ENCODE measurements at regions not wholly inside any gene's neighbourhood (a gene's known extent, or its start where the extent isn't known, plus 50 kb on each side); places are given as distances from the start of the nearest gene placed in this dataset.

DNA sequence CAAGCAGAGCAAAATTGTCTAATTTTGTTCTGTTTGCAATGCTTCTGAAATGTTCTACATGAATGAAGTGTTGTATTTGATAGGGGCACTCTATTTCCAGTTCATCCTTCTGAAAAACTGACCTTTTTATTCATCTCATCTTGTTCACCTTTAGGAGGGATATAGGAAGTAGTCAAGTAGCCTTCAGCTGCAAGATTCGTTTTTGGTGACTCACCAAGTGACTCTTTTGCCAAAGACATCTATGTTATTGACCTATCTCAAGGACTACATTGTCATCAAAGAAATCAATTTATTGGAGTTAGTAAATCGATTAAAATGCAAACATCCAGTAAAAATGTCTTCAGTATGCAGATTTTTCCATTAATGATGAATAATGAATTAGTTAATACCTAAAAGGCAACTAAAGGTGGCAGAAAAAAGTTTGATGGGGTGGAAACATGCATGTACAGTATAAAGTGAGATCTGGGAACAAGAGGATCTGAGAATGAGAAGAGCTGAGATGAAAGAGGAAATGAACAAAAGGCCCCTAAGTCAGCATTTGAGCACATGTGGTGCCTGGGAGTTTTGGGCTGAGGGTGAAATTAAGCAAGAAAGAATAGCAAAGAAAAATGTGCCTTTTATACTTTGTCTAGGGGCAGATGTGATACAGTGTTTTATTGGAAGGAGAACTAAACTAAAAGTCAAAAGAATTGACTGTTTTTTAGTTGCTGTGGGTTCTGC is 255.1 kb upstream of the LINC00305 start:
- H3K9ac ChIP-seq (ENCODE audit: low read length in 3 of 3): no peak overlapping the region
- TF ChIP-seq, protein P1, sequence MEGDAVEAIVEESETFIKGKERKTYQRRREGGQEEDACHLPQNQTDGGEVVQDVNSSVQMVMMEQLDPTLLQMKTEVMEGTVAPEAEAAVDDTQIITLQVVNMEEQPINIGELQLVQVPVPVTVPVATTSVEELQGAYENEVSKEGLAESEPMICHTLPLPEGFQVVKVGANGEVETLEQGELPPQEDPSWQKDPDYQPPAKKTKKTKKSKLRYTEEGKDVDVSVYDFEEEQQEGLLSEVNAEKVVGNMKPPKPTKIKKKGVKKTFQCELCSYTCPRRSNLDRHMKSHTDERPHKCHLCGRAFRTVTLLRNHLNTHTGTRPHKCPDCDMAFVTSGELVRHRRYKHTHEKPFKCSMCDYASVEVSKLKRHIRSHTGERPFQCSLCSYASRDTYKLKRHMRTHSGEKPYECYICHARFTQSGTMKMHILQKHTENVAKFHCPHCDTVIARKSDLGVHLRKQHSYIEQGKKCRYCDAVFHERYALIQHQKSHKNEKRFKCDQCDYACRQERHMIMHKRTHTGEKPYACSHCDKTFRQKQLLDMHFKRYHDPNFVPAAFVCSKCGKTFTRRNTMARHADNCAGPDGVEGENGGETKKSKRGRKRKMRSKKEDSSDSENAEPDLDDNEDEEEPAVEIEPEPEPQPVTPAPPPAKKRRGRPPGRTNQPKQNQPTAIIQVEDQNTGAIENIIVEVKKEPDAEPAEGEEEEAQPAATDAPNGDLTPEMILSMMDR (IDR thresholded peaks at IDR 0.05; ENCODE audit: borderline replicate concordance, extremely low read depth, insufficient read depth): no peak
- no peak for FAIRE-seq

DNA sequence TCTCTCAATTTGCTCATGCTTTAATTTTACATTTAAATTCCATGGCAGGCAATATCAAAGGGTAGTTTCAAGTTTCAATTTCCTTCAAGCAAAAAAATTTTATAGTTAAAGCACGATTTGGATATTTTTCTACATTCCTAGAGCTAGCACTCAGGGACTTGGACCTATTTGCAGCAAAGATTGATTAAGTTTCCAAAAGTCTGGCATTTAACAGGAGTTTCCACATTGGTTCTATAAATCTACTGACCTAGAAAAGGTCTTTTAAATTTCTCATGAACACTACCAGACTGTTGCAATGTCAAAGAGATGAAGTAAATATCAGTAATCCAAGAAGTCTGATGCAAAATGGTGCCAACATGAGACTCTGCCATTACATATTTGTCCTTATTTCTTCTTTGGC is 253.7 kb upstream of the LINC00305 start:
- Histone ChIP-seq H3K9ac (ENCODE audit: low read length in 3 of 3) (no peak overlapping the region), H3K36me3 (ENCODE audit: control insufficient read depth in 2 of 3, insufficient read depth in 3 of 3, low read length in 3 of 3) (no peaks in the 10 kb centered on the region), H3K27me3 (ENCODE audit: control insufficient read depth, insufficient read depth, low read length) (no peaks in the 10 kb centered on the region), H3K9me3 (ENCODE audit: control insufficient read depth in 2 of 3, insufficient read depth in 1 of 3, low read length in 3 of 3) (no peaks in the 10 kb centered on the region), H3K4me3 (ENCODE audit: low read length in 3 of 3) (no peak overlapping the region), H3K4me1 (ENCODE audit: control insufficient read depth in 2 of 3, insufficient read depth in 2 of 3, low read depth in 1 of 3, low read length in 3 of 3) (no peaks in the 10 kb centered on the region), H3K27ac (ENCODE audit: low read depth in 2 of 2, low read length in 2 of 2) (no peak overlapping the region)
- TF ChIP-seq, protein P1 (IDR thresholded peaks at IDR 0.05; ENCODE audit: borderline replicate concordance, extremely low read depth, insufficient read depth): no peak
- intact Hi-C loops (cut with DNase I): no loop called here
- DNase-seq (no peak), FAIRE-seq (no peak)

More for the DNA sequence above, 255.1 kb upstream of the LINC00305 start:
- Histone ChIP-seq H3K27ac (ENCODE audit: low read depth in 2 of 2, low read length in 2 of 2) (no peak overlapping the region), H3K27me3 (ENCODE audit: control insufficient read depth, insufficient read depth, low read length) (no peaks in the 10 kb centered on the region), H3K9me3 (ENCODE audit: control insufficient read depth in 2 of 3, insufficient read depth in 1 of 3, low read length in 3 of 3) (no peaks in the 10 kb centered on the region), H3K4me1 (ENCODE audit: control insufficient read depth in 2 of 3, insufficient read depth in 2 of 3, low read depth in 1 of 3, low read length in 3 of 3) (no peaks in the 10 kb centered on the region), H3K4me3 (ENCODE audit: low read length in 3 of 3) (no peak overlapping the region), H3K36me3 (ENCODE audit: control insufficient read depth in 2 of 3, insufficient read depth in 3 of 3, low read length in 3 of 3) (no peaks in the 10 kb centered on the region)
- intact Hi-C loops (cut with DNase I): no loop called here
- DNase-seq: no peak

DNA sequence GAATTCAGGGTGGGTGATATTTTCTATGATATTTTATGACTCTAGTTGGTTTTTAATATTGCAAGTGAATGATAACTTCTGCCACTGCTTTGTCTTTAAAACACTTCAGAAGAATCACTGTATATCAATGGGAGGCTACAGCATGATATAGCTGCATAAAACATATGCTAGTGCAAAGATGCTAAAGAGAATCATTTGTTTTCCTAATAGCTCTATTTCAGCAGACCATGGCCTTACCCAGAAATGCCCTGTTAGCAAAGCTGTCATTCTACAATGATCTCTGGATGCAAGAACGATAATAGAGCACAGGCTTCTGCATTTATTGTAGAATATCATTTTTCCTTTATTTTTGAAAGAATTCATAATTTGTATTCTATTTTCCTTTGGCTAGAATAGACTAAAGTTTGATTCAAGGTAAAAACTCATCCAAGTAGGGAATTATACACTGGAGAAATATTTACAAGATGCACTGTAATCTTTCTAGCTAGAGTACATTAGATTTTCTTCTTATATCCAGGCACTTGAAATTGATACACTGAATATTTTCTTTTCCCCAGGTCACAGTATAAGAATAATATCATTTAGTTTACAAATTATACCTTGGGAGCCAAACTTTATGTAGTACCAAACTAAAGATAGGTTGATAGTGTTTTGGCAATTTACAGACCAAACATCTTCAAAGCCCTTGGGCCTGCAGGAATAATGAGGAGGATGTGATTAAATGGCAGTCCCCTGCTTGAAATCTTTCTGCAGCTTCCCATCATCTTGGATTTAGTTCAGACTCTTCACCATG is 252.6 kb upstream of the LINC00305 start:
- no peaks in the 10 kb centered on the region for H3K4me1 ChIP-seq (ENCODE audit: control insufficient read depth in 2 of 3, insufficient read depth in 2 of 3, low read depth in 1 of 3, low read length in 3 of 3)
- FAIRE-seq (no peak), DNase-seq (no peak)
- intact Hi-C loops (cut with DNase I): no loop called here
- TF ChIP-seq, protein P1 (IDR thresholded peaks at IDR 0.05; ENCODE audit: borderline replicate concordance, extremely low read depth, insufficient read depth): no peak
- H3K36me3 ChIP-seq (ENCODE audit: control insufficient read depth in 2 of 3, insufficient read depth in 3 of 3, low read length in 3 of 3): no peaks in the 10 kb centered on the region
- no peak overlapping the region for H3K4me3 ChIP-seq (ENCODE audit: low read length in 3 of 3)
- H3K27ac ChIP-seq (ENCODE audit: low read depth in 2 of 2, low read length in 2 of 2): no peak overlapping the region
- no peak overlapping the region for H3K9ac ChIP-seq (ENCODE audit: low read length in 3 of 3)
- H3K27me3 ChIP-seq (ENCODE audit: control insufficient read depth, insufficient read depth, low read length): no peaks in the 10 kb centered on the region
- H3K9me3 ChIP-seq (ENCODE audit: control insufficient read depth in 2 of 3, insufficient read depth in 1 of 3, low read length in 3 of 3): no peaks in the 10 kb centered on the region

Measured in kidney (tissue), 13 donors.